GM19372 (cell line): ENCODE measurements at regions not wholly inside any gene's neighbourhood (a gene's known extent, or its start where the extent isn't known, plus 50 kb on each side); places are given as distances from the start of the nearest gene placed in this dataset.

ENCODE experiments used
- ATAC-seq: cut with Tn5 transposase; IDR thresholded peaks from one replicate; pipeline ENCODE4 v1.9.1; 2021; ENCODE audit warnings: mild to moderate bottlenecking, low read depth, moderate library complexity; ENCODE audit not compliant: unreplicated experiment

DNA sequence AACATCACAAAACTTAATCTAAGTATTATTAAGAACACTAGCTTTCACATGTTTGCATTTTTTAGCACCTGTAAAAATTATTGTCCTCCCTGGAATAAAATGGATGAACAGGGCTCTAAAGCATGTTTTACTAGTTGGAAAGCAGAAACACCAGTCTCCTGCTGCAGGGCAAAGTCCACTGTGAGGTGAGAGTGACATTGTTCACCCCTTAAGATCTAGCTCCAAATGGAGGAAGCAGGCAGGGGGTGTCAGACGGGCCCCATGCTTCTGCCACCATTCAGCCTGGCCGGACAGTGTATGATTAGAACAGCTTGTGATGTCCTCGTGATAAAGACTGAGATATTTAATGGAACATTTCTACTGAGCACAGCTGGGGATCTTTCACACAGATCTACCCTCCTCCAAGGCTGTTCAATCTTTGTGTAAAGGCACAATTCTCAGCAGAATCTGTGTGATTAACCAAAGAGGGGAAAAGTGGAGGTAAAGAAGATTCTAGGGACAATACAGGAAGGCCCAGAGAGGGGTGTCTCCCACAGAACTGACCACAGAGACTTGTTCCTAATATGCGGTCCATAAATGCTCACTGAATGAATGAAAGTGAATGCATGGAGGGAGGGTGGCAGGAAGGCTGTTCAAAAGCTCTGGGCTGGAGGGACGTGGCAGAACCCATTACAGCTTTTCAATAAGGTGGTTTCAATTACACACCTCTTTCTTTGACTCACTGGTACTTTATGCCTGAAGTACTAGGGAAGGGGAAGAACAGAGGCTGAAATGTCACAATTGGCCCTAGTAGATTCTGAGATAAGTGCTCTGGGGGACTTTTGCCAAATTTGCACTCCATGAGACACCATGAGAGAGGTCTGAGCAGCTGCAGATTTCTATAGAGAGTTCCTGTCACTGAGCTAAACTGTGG lies 239.1 kb upstream of the ARHGAP20 start:
- no peak for ATAC-seq

DNA sequence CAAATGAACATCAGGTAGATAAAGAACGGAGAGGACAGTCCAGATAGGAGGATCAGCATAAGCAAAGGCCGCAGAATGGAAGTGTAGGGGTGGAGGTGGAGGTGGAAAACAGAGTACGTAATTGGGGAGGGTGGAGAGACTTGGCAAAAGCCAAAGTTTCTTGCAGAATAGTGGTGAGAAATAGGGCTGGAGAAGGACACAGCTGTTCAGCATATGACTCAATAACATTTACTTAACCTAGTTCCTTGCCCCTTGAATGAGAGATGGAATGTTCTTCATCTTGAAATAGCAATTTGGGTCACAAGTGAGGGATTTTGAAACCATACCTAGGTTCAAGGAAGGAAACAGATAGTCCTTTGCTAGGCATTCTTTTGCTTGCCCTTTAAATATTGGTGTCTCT lies 235.9 kb upstream of the ARHGAP20 start:
- no peak for ATAC-seq

DNA sequence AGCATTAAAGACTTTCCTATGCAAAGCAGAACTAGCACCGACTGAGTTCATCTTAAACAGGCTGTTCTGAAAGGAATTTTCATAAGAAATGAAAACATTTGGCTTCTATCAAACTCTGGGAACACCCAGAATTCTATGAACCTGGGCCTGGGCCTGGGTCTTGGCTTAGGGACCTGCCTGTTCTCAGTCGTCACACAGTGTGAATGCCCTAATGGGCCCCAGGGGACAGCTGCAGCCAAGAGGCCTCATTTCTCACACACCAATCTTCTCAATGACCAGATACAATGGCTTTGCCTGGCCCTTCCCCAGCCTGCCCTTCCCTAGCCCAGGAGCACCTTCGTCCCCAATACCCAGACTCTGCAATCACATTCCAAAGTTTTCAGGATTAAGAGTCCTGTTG lies 234.9 kb upstream of the ARHGAP20 start:
- ATAC-seq = no peak

DNA sequence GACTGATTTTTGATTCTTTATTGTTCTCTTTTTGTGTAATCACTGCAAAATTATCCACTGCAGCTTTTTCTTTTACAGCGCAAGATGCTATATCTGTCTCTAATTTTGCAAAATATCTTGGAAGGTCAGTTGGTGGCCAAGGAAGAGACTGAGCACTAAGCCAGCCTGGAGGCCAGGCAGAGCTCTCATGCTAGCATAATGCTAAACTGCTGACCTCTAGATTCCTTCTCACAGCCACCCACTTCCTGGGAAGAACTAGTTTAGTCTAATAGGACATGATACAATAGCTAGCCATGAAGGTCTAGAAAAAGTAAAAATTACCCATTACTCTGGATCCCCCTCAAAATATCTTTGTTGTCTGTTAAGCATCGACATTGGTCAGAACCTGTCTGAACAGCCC lies 227.2 kb upstream of the ARHGAP20 start:
- no peak for ATAC-seq

DNA sequence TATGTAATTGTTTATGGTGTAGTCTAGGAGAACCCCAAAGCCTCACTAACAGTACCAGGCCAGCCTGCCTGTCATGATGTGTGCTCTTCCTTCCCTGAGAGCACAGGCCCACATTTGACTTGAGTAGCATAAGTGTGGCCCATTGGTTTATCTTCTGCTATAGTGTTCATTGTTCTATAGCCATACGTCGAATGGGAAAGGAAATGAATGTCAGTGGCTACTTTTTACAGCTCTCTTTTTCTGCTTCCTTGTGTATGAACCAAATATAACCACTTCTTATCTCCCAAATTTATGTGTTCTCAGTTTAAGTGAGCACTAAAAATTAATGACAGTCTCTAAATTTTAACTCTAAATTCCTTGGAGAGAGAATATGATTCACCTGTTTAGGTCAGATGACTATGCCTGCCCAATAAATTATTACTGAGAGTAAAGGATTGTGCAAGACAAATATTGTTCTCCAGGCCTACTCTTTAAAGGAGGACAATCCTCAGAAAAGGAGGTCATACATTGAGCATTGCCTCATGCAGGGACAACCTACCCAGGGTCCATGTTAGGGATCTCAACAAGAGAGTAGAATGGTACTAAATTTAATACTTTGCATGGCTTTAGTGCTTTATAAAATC lies 222.9 kb upstream of the ARHGAP20 start:
- ATAC-seq = no peak

DNA sequence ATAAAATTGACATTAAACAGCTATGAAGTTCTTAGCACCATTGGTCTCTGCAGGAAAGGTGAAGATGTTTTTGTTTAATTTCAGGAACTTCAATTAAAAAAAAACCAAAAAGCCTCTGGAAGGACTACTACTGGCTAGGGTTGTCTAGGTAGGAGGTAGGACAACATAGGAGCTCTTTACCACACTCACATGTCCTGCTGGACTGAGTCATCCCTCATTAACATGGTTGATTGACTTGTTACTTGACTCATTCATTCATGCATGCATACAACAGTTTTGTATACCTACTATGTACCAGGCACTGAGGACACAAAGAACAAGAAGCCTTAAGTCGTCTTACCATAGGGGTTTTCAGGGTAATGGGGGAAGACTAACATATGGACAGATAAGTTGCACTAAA lies 216.9 kb upstream of the ARHGAP20 start:
- no peak for ATAC-seq

DNA sequence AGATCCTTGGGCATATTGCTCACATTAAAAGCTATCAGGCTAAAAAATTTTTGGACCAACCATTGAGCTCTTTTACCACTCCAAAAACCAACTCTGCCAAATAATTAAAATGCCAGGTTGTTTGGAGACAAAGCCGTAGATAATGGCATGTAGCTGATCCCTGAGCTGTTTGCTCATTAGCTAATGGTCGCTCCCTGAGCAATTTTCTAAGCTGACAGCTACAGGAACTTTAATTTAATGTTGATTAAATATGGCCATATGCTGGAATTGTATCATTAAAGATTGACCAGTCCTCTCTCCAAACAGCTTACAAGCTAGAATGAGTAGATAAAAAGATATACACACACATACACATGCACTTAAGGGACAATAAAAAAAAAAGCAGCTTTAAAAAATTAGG lies 216.2 kb upstream of the ARHGAP20 start:
- no peak for ATAC-seq

DNA sequence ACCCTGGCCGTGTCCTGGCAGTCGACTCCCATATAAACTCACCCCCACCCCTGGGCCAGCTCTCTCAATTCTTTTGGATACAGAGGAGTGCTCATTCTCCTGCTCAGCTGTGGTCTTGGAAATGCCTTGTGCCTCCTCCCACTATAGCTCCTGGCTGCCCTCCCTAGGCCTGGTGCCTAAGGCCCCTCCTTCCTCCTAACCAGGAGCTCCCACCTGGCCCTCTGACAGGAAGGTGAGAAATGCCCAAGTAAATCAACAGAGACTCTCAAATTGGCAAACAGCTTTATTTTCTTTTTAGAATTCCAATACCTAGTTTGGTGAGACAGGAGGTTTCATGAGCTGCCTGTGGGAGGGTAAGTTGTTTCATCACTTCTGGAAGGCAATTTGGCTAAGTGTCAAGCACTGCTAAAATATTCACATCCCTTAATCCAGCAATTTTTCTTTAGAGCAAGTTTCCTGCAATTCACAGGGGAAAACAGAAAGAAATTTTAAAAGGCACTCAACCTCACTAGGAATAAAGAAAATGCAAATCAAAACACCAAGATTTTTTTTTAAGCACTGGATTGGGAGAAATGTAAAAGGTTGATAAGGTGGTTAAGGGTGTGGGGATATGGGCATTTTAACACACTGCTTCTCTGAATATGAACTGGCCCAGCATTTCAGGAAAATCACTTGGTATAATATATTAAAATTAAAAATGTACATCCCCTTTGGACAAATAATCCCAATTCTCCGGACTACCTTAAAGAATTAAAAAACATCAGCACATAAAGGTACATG lies 209.7 kb upstream of the ARHGAP20 start:
- ATAC-seq = no peak

DNA sequence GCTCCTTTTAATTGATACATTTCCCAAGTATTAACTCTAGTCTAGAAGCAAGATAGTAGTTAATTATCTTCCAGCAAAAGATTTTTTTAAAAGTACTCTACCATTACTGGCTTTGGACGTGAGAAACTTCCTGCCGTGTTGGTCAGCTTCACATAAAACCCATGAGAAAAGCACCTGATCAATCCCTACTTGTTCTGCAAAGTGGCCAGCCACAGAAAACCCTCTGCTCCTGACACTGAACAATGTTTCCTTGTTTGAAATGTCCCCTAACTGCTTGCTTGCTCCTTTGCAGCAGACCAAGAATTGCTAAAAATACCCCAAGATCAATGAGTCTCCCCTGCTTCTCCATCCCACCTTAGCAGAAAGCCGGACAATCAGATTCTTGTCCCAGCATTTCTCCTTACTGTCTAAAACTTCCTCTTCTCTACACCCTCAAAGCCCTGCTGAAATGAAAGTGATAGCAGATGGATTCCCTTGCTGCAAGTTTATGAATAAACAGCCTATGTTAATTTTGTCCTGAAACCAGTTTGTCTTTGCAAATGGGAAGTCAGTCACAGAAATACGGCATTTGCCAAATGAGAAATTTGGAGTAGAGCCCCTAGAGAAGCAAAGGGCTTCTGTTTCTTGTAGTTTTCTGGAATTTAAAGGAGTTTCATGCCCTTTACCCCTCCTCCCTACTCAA lies 207.1 kb upstream of the ARHGAP20 start:
- ATAC-seq = peak; percentile 70

DNA sequence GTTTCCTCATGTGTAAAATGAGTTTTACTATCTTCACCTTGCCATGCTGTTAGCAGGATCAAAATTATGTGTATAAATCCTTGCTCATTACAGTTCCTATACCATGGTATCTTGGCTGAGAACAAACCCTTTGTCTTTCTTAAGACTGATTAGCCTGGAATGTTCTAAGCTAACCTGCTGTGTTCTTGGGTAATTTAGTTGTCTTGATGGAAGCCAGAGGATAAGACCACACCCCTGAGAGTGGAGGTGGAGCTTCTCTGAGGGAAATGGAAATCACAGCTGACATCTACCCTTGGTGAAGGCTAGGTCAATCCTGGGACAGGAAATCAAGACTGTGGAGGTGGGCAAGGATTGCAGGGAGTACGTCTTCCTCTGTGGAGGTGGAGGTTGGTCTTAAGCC lies 206.1 kb upstream of the ARHGAP20 start:
- ATAC-seq = no peak

DNA sequence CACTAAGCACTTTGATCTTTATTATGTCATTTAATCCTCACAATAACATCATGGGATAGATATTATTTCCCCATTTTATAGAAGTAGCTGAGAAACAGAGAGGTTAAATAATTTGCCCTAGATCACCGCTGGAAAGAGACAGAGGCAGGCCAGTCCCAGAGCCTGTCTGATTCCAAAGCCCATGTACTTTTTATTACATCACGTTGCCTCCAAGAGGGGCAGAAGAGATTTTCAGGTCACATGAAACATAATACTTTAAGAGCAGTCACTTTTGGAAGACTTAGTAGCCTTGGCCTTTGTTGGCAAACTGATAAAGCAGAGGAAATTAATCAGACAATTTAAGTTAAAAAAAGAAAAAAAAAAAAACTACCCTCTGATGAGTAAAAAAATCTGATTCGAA lies 200.2 kb upstream of the ARHGAP20 start:
- no peak for ATAC-seq

DNA sequence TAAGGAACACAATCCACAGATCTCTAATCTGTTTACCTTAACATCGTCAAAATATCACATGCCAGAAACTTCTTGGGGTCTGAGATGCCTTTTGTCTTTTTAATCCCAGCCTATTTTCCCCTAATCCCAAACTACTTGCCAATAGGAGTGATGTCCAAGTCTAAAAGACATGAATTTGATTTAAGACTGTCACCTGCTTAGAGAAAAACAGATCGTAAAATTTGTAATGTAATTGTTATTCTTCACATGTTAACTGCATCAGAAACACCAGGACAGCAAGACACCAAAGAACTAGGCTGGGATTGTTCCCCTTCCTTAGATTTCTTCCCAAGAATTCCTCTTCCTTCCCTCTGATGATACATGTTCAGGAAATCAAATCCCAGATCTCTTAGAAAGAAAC lies 198.1 kb upstream of the ARHGAP20 start:
- no peak for ATAC-seq

DNA sequence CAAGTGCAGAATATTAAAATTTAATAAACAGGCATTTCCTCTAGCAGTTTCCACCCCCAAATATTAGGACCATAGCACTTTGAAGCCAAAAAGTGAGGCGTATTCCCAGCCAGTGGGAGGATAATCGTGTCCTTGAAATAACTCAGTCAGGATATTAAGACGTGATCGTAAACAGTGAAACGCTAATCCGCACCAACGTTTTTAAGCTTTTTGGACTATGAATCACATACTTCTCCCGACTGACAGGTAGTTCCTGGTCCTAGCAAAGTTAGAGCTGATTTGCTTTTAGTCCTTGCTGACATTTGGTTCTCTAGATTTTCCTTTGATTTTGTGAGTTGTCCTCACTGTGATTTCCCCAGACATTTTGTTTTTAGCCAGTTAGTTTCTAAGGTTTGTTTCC lies 197.1 kb upstream of the ARHGAP20 start:
- no peak for ATAC-seq

DNA sequence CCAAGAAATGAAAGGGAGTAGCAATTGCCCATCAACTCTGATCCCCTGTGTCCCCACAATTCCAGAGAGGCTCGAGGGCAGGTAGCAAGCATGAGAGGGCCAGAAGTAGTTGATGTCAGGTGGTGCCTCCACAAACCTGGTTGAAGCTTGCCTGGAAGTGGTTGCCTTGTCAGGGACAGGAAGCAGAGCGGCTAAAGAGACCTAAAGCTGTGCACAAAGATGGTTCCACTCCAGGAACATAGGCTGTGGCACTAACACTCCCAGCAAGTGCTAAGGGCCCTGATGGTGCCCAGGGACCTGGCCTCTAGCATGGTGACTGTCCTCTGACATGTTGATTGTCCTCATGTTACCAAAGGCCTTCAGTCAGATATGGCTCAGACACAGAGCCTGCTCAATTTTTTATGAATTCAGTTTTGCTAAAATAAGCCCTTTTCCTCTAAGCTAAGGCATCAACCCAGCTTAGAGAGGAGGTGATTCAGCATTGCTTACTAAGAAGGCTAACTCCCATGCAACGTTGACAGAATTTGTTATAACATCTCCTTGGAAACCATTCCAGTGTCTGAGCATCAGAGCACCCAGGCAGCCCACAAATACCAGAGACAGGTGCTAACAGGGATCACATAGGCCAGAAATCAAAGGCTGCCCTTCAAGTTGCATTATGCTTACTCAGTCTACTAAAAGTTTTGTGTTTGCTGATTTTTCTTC lies 196.3 kb upstream of the ARHGAP20 start:
- ATAC-seq = no peak

DNA sequence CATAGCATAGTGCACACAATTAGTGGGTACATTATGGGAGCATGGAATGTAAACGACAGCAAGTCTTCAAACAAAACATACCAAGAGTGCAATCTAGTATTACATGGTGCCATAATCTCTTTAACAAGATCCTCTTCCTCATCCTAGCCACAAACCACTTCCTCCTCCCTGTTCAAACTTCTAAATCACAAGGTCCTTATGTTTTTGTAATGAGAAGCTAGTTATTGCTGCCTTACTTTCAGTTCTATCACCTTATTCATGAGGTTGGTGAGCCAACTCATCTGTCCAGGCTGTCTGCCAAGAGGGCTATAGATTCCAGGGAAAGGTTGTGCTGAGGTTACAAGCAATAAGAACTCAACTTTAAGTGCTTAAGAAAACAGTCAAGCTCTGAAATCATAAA lies 195.4 kb upstream of the ARHGAP20 start:
- no peak for ATAC-seq

DNA sequence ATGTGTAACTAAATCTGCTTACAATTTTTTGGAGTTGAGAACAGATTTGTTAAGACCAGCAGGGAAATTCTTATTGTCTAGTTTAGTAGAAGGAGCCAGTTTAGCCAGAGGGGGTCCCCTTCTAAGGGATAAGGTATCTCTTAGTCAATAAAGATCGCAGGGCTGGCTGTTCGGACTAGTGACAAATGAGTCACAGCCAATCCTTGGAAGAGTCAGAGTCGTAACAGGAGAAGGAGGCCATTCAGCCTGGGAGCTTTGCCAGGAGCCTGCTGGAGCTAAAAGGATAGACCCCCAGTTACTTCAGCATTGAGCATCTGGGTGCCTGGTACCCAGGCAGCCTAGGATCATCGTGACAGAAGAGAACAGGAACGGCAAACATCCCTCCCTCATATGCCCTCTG lies 191.6 kb upstream of the ARHGAP20 start:
- no peak for ATAC-seq

DNA sequence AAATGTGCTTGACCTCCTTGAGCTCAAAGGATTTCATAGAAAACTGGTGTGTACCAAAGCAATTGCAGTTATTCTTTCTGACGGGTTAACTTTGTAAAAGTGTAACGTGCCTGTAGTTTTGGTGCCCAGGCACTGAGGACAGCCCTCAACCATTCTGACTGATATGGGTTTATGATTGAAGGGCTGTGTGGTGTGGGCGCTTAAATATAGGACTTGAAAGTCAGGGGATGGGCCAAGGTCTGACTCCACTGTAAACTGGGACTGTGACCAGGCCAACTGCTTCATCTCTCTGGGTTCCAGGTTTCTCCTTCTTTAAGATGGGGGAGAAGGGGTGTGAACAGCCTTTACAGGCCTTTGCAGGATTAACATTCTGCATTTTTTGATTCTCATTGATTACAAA lies 191.1 kb upstream of the ARHGAP20 start:
- no peak for ATAC-seq

DNA sequence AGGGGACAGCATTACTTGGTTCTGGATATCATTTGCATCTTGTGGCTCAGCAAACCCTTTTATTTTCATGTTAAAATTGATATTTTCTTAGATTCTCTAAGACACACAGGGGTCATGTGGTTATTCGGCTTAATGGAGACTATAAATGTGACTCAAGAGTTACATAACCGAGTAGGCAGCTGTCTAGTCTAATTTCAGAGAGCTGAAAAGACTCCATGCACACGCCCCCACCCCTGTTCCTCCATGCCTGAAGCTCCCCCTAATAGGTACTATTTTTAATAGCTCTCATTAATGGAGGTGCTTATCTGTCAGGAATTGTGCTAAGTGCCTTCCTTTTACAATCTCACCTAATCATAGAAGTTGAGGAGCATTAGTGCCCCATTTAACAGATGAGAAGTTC lies 189.2 kb upstream of the ARHGAP20 start:
- ATAC-seq = no peak

DNA sequence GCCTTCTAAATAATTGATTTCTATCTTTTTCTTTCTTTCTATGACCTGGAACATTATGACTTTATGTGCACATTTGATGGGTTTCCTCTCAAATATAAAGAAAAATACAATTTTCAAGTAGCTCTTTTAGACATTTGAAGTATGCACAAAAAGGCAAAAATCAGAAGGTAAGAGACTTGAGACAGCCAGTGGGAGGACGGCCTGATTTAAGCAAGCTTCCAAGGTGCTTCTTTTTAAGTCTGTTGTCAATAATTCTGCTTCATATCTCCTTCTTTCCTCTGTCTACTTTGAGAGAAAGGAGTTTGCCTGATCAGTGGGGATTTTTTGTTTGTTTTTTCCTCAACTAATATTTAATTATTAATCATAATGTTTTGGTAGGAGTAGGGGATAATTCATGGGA lies 188.2 kb upstream of the ARHGAP20 start:
- ATAC-seq = no peak

DNA sequence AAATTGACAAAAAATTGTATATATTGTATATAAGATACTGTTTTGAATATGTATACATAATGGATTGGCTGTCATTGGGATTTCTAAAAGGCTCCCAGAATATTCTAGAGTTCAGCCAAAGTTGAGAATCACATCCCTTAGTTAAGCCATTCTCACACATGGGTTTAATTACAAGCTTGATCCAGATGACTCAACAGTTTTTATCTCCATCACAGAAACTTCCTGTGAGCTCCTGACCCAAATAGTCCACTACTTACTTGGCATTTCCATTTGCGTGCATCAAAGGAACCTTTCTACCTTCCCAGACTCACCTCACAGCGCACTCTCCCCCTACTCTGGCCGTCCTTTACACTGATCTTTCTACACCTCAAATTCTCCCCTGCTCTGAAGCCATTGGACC lies 184.8 kb upstream of the ARHGAP20 start:
- no peak for ATAC-seq
